Nephron progenitor cell (in vitro differentiated cells): ENCODE measurements at regions not wholly inside any gene's neighbourhood (a gene's known extent, or its start where the extent isn't known, plus 50 kb on each side); places are given as distances from the start of the nearest gene placed in this dataset.

Source experiments
- DNase-seq: peaks from one replicate; pipeline ENCODE4 v3.0.0; 2021
- H3K27ac Mint-ChIP-seq: 2 replicates; pipeline ENCODE4 v1.8.0; 2021; ENCODE audit warnings: mild to moderate bottlenecking, moderate library complexity, mixed read lengths
- H3K27me3 Mint-ChIP-seq: 2 replicates; pipeline ENCODE4 v1.8.0; 2021; ENCODE audit warnings: mild to moderate bottlenecking, low read depth, mixed read lengths; ENCODE audit not compliant: poor library complexity
- H3K36me3 Mint-ChIP-seq: 2 replicates; pipeline ENCODE4 v1.8.0; 2021; ENCODE audit warnings: low read depth, mixed read lengths
- H3K4me1 Mint-ChIP-seq: 2 replicates; pipeline ENCODE4 v1.8.0; 2021; ENCODE audit warnings: mixed read lengths
- H3K4me3 Mint-ChIP-seq: 2 replicates; pipeline ENCODE4 v1.8.0; 2021; ENCODE audit warnings: mild to moderate bottlenecking, moderate library complexity, mixed read lengths
- H3K9me3 Mint-ChIP-seq: 2 replicates; pipeline ENCODE4 v1.8.0; 2021; ENCODE audit warnings: mild to moderate bottlenecking, moderate library complexity, mixed read lengths
- CTCF ChIP-seq: fragments of 200-600 bp; sonication (generic); IDR thresholded peaks from 2 replicates; pipeline ENCODE4 v1.5.0; 2021; ENCODE audit warnings: antibody characterized with exemption

- Mint-ChIP-seq H3K9me3 (peaks cover 7% of the 10 kb centered on the region), H3K27ac (no peak overlapping the region), H3K36me3 (no peaks in the 10 kb centered on the region), H3K4me1 (no peaks in the 10 kb centered on the region), H3K27me3 (no peaks in the 10 kb centered on the region), H3K4me3 (no peak overlapping the region)
- TF ChIP-seq CTCF = no peak
- DNase-seq = no peak
Measured at GRCh38 chr6:80923816-80924215, 817.3 kb downstream of the BCKDHB start.

- Mint-ChIP-seq H3K36me3 (no peaks in the 10 kb centered on the region), H3K9me3 (peaks cover 11% of the 10 kb centered on the region), H3K27ac (no peak overlapping the region), H3K4me1 (no peaks in the 10 kb centered on the region), H3K27me3 (no peaks in the 10 kb centered on the region), H3K4me3 (no peak overlapping the region)
- TF ChIP-seq CTCF = no peak
- no peak for DNase-seq
Measured at GRCh38 chr6:80922916-80923455, 816.5 kb downstream of the BCKDHB start.

- Mint-ChIP-seq H3K27me3 (no peaks in the 10 kb centered on the region), H3K4me3 (no peak overlapping the region), H3K36me3 (no peaks in the 10 kb centered on the region), H3K9me3 (peaks cover 9% of the 10 kb centered on the region), H3K27ac (no peak overlapping the region), H3K4me1 (no peaks in the 10 kb centered on the region)
- no peak for DNase-seq
- TF ChIP-seq CTCF = no peak
Measured at GRCh38 chr6:80921861-80922460, 815.5 kb downstream of the BCKDHB start.

GRCh38 chr6:80907831-80908230, 801.4 kb downstream of the BCKDHB start:
- Mint-ChIP-seq H3K27me3 (no peaks in the 10 kb centered on the region), H3K36me3 (no peaks in the 10 kb centered on the region), H3K4me3 (no peak overlapping the region), H3K27ac (no peak overlapping the region), H3K9me3 (no peaks in the 10 kb centered on the region), H3K4me1 (no peaks in the 10 kb centered on the region)
- DNase-seq = no peak
- no peak for TF ChIP-seq CTCF

- Mint-ChIP-seq H3K36me3 (no peaks in the 10 kb centered on the region), H3K27ac (no peak overlapping the region), H3K27me3 (no peaks in the 10 kb centered on the region), H3K4me1 (no peaks in the 10 kb centered on the region), H3K4me3 (no peak overlapping the region), H3K9me3 (peaks cover 6% of the 10 kb centered on the region)
- TF ChIP-seq CTCF = no peak
- no peak for DNase-seq
Measured at GRCh38 chr6:80903711-80904110, 797.2 kb downstream of the BCKDHB start.

GRCh38 chr6:80886475-80886874, 780.0 kb downstream of the BCKDHB start:
- Mint-ChIP-seq H3K27me3 (no peaks in the 10 kb centered on the region), H3K4me1 (no peaks in the 10 kb centered on the region), H3K4me3 (no peak overlapping the region), H3K36me3 (no peaks in the 10 kb centered on the region), H3K9me3 (no peaks in the 10 kb centered on the region), H3K27ac (no peak overlapping the region)
- DNase-seq = no peak
- no peak for TF ChIP-seq CTCF
